Stimulated activated CD4-positive, alpha-beta T cell treated with anti-CD3 and anti-CD28 coated beads, Interleukin-2, amount 100 ng/mL, for 24 hours (primary cell): ENCODE measurements at regions not wholly inside any gene's neighbourhood (a gene's known extent, or its start where the extent isn't known, plus 50 kb on each side); places are given as distances from the start of the nearest gene placed in this dataset.

ENCODE experiments used
- DNase-seq, 2 donors: peaks; one replicate each; pipeline ENCODE4 v3.0.0-alpha.2; 2020

- no peak for DNase-seq
Observed at GRCh38 chr18:4511166-4511565, 56.1 kb upstream of the DLGAP1 start.

DNA sequence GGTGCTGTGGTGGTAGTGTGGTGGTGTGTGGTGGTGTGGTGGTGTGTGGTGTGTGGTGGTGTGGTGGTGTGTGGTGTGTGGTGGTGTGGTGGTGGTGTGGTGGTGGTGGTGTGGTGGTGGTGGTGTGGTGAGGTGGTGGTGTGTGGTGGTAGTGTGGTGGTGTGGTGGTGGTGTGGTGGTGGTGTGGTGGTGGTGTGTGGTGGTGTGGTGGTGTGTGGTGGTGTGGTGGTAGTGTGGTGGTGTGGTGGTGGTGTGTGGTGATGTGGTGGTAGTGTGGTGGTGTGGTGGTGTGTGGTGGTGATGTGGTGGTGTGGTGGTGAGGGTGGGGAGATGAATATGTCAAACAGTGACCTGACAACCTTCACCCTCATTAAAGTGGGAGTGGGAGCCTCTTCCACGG, 55.6 kb upstream of the DLGAP1 start:
- DNase-seq: no peak

- no peak for DNase-seq
Observed at GRCh38 chr18:4510160-4510559, 55.1 kb upstream of the DLGAP1 start.
